Thyroid gland (tissue), 4 donors: ENCODE measurements at regions not wholly inside any gene's neighbourhood (a gene's known extent, or its start where the extent isn't known, plus 50 kb on each side); places are given as distances from the start of the nearest gene placed in this dataset.
"Not testable (repeated sequence)": the region's sequence is repeated elsewhere in the genome, so short reads cannot be mapped to it uniquely, and the experiment has no call there.

Source experiments
- DNase-seq, 2 donors: peaks; one replicate each; pipeline ENCODE4 v3.0.0-alpha.2; 2019
- H3K27ac ChIP-seq, 3 donors: fragments of 200-600 bp; sonication (generic); 1 replicate in 2 of 3; 2 replicates in 1 of 3; pipeline ENCODE4 v1.5.1; 2016 to 2019; ENCODE audit warnings: mild to moderate bottlenecking in 1 of 3, moderate library complexity in 1 of 3
- H3K27me3 ChIP-seq: fragments of 200-600 bp; sonication (generic); one replicate; pipeline ENCODE4 v1.5.1; 2019
- H3K36me3 ChIP-seq, 2 donors: fragments of 200-600 bp; sonication (generic); one replicate each; pipeline ENCODE4 v1.5.1; 2016 to 2019
- H3K4me1 ChIP-seq, 2 donors: fragments of 200-600 bp; sonication (generic); one replicate each; pipeline ENCODE4 v1.5.1; 2017 to 2019
- H3K4me3 ChIP-seq, 3 donors: fragments of 200-600 bp; sonication (generic); replicated peaks in 1 of 3; 1 replicate in 2 of 3; 2 replicates in 1 of 3; pipeline ENCODE4 v1.5.1; 2016; ENCODE audit warnings: mild to moderate bottlenecking in 1 of 3
- H3K9me3 ChIP-seq: fragments of 200-600 bp; sonication (generic); one replicate; pipeline ENCODE4 v1.5.1; 2017
- POLR2A ChIP-seq, 2 donors: fragments of 450-650 bp; IDR thresholded peaks; one replicate each; pipeline ENCODE4 v1.6.1; 2017; ENCODE audit warnings: antibody characterized with exemption in 2 of 2, mild to moderate bottlenecking in 2 of 2, moderate library complexity in 1 of 2
- WGBS, 2 donors: methylation state at CpG; one replicate each; pipeline ENCODE4 v1.1.5; 2017; 5-methylcytosine and 5-hydroxymethylcytosine counted together
- intact Hi-C: fragments of 100-400 bp; cut with DNase I; formaldehyde crosslinking; loops from one replicate; pipeline ENCODE4 v1.15.1; 2023
- TF ChIP-seq, protein P1 (sequence below), 6 experiments: fragments of 200-600 bp in 3 of 6; fragments of 450-650 bp in 3 of 6; sonication (generic) in 3 of 6; IDR thresholded peaks; one replicate each; pipeline ENCODE4 v1.5.1; 2016 to 2019; ENCODE audit warnings: antibody characterized with exemption in 6 of 6, mild to moderate bottlenecking in 2 of 6, inconsistent platforms in 1 of 6, moderate library complexity in 1 of 6

GRCh38 chr9:82777366-82777765, 285.6 kb downstream of the RASEF start:
- no peaks in the 10 kb centered on the region for H3K27me3 ChIP-seq
- no peak for DNase-seq
- no peaks in the 10 kb centered on the region for H3K36me3 ChIP-seq
- intact Hi-C loops: no loop called here
- TF ChIP-seq POLR2A (IDR thresholded peaks at IDR 0.05): no peak
- TF ChIP-seq, protein P1, sequence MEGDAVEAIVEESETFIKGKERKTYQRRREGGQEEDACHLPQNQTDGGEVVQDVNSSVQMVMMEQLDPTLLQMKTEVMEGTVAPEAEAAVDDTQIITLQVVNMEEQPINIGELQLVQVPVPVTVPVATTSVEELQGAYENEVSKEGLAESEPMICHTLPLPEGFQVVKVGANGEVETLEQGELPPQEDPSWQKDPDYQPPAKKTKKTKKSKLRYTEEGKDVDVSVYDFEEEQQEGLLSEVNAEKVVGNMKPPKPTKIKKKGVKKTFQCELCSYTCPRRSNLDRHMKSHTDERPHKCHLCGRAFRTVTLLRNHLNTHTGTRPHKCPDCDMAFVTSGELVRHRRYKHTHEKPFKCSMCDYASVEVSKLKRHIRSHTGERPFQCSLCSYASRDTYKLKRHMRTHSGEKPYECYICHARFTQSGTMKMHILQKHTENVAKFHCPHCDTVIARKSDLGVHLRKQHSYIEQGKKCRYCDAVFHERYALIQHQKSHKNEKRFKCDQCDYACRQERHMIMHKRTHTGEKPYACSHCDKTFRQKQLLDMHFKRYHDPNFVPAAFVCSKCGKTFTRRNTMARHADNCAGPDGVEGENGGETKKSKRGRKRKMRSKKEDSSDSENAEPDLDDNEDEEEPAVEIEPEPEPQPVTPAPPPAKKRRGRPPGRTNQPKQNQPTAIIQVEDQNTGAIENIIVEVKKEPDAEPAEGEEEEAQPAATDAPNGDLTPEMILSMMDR (IDR thresholded peaks at IDR 0.05): no peak
- no peak overlapping the region for H3K27ac ChIP-seq
- WGBS, 2 donors: 80 to 82% methylated on average over 3 of the region's 3 CpGs
- H3K4me3 ChIP-seq: no peak overlapping the region
- no peaks in the 10 kb centered on the region for H3K4me1 ChIP-seq
- no peaks in the 10 kb centered on the region for H3K9me3 ChIP-seq

DNA sequence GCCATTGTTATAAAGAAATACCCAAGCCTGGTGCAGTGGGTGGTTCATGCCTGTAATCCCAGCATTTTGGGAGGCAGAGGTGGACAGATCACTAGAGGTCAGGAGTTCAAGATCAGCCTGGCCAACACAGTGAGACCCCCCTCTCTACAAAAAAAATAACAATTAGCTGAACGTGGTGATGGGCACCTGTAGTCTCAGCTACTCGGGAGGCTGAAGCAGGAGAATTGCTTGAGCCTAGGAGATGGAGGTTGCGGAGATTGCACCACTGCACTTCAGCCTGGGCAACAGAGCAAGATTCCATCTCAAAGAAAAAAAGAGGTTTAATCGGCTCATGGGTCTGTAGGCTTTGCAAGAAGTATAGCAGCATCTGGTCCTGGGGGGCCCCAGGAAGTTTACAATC, 284.0 kb downstream of the RASEF start:
- H3K27ac ChIP-seq, H3K4me1 ChIP-seq, H3K4me3 ChIP-seq, DNase-seq, H3K36me3 ChIP-seq, H3K27me3 ChIP-seq, H3K9me3 ChIP-seq, intact Hi-C loops: not testable (repeated sequence)
- WGBS, 2 donors: 92 to 94% methylated on average over 4 of the region's 4 CpGs

DNA sequence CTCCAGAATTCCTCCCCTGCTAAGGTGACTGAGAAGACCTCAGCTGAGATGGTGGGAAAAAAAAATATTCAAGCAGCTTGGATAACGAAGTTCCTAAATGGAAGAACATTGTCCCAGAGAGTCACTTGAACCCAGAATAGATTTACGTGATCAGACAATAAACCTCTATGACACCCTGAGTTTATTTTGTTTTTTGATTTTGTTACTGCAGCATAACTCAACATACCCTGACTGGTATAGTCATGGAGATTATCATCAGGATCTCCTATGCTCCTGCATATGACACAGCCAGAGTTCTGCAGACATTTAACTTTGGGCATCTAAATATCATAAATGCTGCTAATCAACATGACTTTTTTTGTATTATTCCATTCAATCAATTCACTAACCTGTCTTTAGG, 282.9 kb downstream of the RASEF start:
- H3K4me1 ChIP-seq: no peaks in the 10 kb centered on the region
- no peak for DNase-seq
- H3K27me3 ChIP-seq: no peaks in the 10 kb centered on the region
- intact Hi-C loops: no loop called here
- H3K4me3 ChIP-seq: no peak overlapping the region
- TF ChIP-seq POLR2A (IDR thresholded peaks at IDR 0.05): no peak
- 90 to 93% methylated on average over 2 of the region's 2 CpGs for WGBS, 2 donors
- H3K9me3 ChIP-seq: no peaks in the 10 kb centered on the region
- H3K27ac ChIP-seq: no peak overlapping the region
- H3K36me3 ChIP-seq: no peaks in the 10 kb centered on the region

DNA sequence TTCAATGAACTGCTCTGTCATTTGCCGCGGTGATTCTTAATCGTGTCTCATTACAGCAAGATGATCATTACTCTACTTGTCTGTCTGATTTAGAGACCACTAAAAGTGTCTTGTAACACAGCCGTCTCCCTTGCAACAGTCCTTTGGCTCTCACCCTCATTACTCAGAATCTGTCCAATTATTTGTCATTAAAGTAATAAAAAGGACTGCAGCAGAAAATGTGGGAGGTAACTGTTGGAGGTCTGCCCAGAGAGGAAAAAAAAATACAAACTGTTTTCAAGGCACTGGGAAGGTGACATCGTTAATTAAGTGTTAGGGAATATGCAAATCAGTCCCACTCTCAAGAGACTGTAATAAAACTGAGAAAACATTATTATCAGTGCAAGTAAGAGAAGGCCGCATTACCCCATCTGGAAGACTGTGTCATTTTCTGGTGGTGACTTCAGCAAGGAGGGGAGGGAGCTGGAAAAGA, 281.0 kb downstream of the RASEF start:
- 74 to 78% methylated on average over 6 of the region's 6 CpGs for WGBS, 2 donors
- no peak for DNase-seq
- no peaks in the 10 kb centered on the region for H3K9me3 ChIP-seq
- H3K27ac ChIP-seq: no peak overlapping the region
- intact Hi-C loops: no loop called here
- TF ChIP-seq POLR2A (IDR thresholded peaks at IDR 0.05): no peak
- TF ChIP-seq, protein P1 (IDR thresholded peaks at IDR 0.05): no peak
- H3K36me3 ChIP-seq: no peaks in the 10 kb centered on the region
- H3K4me3 ChIP-seq: no peak overlapping the region
- H3K27me3 ChIP-seq: no peaks in the 10 kb centered on the region
- H3K4me1 ChIP-seq: no peaks in the 10 kb centered on the region

DNA sequence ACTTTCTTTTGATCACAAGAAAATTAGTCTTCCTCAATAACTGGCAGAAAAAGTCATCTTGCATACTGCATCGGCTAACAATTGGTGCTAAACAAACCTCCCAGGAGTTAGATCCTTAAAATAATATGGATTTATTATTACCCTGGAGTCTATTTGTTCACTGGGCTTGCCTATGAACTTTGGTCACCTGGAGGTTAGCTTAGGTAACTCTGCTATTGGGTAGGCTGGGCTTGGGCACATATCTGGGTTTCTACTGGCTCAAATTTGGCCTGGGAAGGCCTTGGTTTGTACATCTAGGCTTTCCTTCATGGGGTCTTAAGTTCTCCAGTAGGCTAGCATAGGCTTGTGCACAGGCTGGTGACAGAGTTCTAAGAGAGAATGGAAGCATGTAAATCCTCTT, 279.9 kb downstream of the RASEF start:
- Histone ChIP-seq H3K27me3 (no peaks in the 10 kb centered on the region), H3K4me1 (no peaks in the 10 kb centered on the region), H3K27ac (no peak overlapping the region), H3K4me3 (no peak overlapping the region), H3K9me3 (no peaks in the 10 kb centered on the region), H3K36me3 (no peaks in the 10 kb centered on the region)
- no peak for DNase-seq
- intact Hi-C loops: no loop called here
- WGBS, 2 donors: 97% methylated on average over 1 of the region's 1 CpG
- TF ChIP-seq, protein P1 (IDR thresholded peaks at IDR 0.05): no peak
- TF ChIP-seq POLR2A (IDR thresholded peaks at IDR 0.05): no peak

DNA sequence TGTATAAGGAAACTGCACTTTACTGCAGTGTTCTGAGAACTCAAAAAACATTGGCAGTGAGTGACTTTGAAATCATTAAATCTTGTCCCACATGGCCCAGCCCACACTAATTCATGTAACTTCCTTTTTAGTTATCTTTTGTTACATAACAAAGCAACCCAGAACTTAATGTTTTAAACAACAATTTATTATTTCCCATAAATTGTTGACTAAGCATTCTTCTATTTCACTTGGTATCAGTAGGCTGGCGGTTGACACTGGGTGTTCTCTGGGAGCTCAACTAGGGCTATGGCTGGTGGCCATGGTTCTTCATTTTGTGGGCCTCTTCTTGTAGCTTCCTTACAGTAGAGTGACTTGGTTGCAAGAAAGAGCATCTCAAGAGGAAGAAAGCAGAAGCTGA, 278.4 kb downstream of the RASEF start:
- H3K4me3 ChIP-seq: no peak overlapping the region
- intact Hi-C loops: no loop called here

More for the DNA sequence above, 278.4 kb downstream of the RASEF start:
- no peak for DNase-seq
- no peaks in the 10 kb centered on the region for H3K27me3 ChIP-seq
- H3K36me3 ChIP-seq: no peaks in the 10 kb centered on the region
- no peaks in the 10 kb centered on the region for H3K4me1 ChIP-seq
- no peak overlapping the region for H3K27ac ChIP-seq
- no peak for TF ChIP-seq POLR2A (IDR thresholded peaks at IDR 0.05)
- TF ChIP-seq, protein P1 (IDR thresholded peaks at IDR 0.05): no peak
- WGBS, 2 donors: 96 to 97% methylated on average over 1 of the region's 1 CpG
- no peaks in the 10 kb centered on the region for H3K9me3 ChIP-seq
